ENCODE measurements at regions not wholly inside any gene's neighbourhood (a gene's known extent, or its start where the extent isn't known, plus 50 kb on each side); places are given as distances from the start of the nearest gene placed in this dataset.

- H3K4ac ChIP-seq (ENCODE audit: low read depth, low read length): no peak overlapping the region
- no peaks in the 10 kb centered on the region for H3K27me3 ChIP-seq (ENCODE audit: insufficient read depth, low read length)
- H3K27ac ChIP-seq (ENCODE audit: insufficient read length, low read depth, low read length): no peak overlapping the region
- no peak overlapping the region for H3K4me3 Mint-ChIP-seq
- H2BK20ac ChIP-seq (ENCODE audit: low read depth, low read length, poor library complexity, severe bottlenecking): no peak overlapping the region
- no peak overlapping the region for H4K5ac ChIP-seq (ENCODE audit: insufficient read length, low read depth, low read length)
- no peaks in the 10 kb centered on the region for H3K79me1 ChIP-seq (ENCODE audit: insufficient read depth, low read depth, low read length, poor library complexity, severe bottlenecking)
- no CpG with 5 or more reads among the region's 12 CpGs for WGBS (ENCODE audit: extremely low coverage, insufficient read length, low lambda C conversion rate)
- H4K20me1 ChIP-seq (ENCODE audit: control insufficient read depth, insufficient read depth, insufficient read length): no peaks in the 10 kb centered on the region
- H3K18ac ChIP-seq (ENCODE audit: insufficient read length, low read depth, low read length): no peak overlapping the region
- H3K27ac Mint-ChIP-seq: peak overlapping the region in 1 of 3 experiments; percentile 87; a peak in 1 of 7 replicates
- H2BK12ac ChIP-seq (ENCODE audit: insufficient read length, low read depth, low read length): no peak overlapping the region
- no peak for DNase-seq
- no peaks in the 10 kb centered on the region for H3K9me3 ChIP-seq (ENCODE audit: control insufficient read depth, low read depth, low read length)
- H3K56ac ChIP-seq (ENCODE audit: insufficient read length, low read depth, low read length): no peak overlapping the region
- TF ChIP-seq CTCF (conservative IDR thresholded peaks at IDR 0.05): no peak
- H2BK5ac ChIP-seq (ENCODE audit: insufficient read length, low read length): no peak overlapping the region
- H2BK15ac ChIP-seq (ENCODE audit: low read depth, low read length): no peak overlapping the region
- no peak overlapping the region for H4K91ac ChIP-seq (ENCODE audit: insufficient read length, low read depth, low read length)
- H3K4me2 ChIP-seq (ENCODE audit: insufficient read depth, insufficient read length, low read length): no peak overlapping the region
- H3K14ac ChIP-seq (ENCODE audit: insufficient read depth, low read length): no peak overlapping the region
- H3K23ac ChIP-seq (ENCODE audit: insufficient read length, low read depth, low read length): no peak overlapping the region
- H3K9me3 Mint-ChIP-seq: peaks cover 0 to 2% of the 10 kb centered on the region in 2 experiments; a peak in 2 of 5 replicates
- no peak overlapping the region for H2AK5ac ChIP-seq (ENCODE audit: insufficient read length, low read length)
- H3K4me1 Mint-ChIP-seq: peaks cover 0 to 5% of the 10 kb centered on the region in 2 experiments; a peak in 3 of 4 replicates
- no peaks in the 10 kb centered on the region for H3K79me2 ChIP-seq (ENCODE audit: insufficient read depth, low read length)
- no peaks in the 10 kb centered on the region; a peak in 1 of 7 replicates for H3K36me3 Mint-ChIP-seq (ENCODE audit: insufficient read depth in 1 of 3, low read depth in 3 of 3)
- H3K9ac ChIP-seq (ENCODE audit: extremely low read depth, insufficient read length, low read length): no peak overlapping the region
- H3K4me1 ChIP-seq (ENCODE audit: insufficient read depth, low read length): no peaks in the 10 kb centered on the region
- no peak overlapping the region for H4K8ac ChIP-seq (replicated peaks; ENCODE audit: insufficient read length, low read depth, low read length)
- no peaks in the 10 kb centered on the region; the same call in 1 of the 2 replicates for H3K27me3 Mint-ChIP-seq (ENCODE audit: low read depth)
- no peaks in the 10 kb centered on the region for H3K23me2 ChIP-seq (ENCODE audit: insufficient read length, low read depth, low read length, poor library complexity, severe bottlenecking)
- no peak overlapping the region for H2BK120ac ChIP-seq (ENCODE audit: low read depth, low read length, poor library complexity, severe bottlenecking)
- no peak overlapping the region for H2AFZ ChIP-seq (ENCODE audit: low read length)
- no peak overlapping the region for H3T11ph ChIP-seq (ENCODE audit: low read length)
Measured at GRCh38 chr18:22052405-22053105, 116.8 kb upstream of the GATA6 start.

Data from H9 (cell line).